K562 (cell line): ENCODE measurements at regions not wholly inside any gene's neighbourhood (a gene's known extent, or its start where the extent isn't known, plus 50 kb on each side); places are given as distances from the start of the nearest gene placed in this dataset.

ENCODE experiments used
- ATAC-seq: fragments of 200-7000 bp; cut with Tn5 transposase; 3 replicates; pipeline ENCODE4 v1.9.1; 2020; ENCODE audit warnings: moderate library complexity
- BruUV-seq: library from RNA; stranded (reverse); fragments of 400-500 nt; replicated peaks from 2 replicates; lab custom pipeline; 2021; lab: Mats Ljungman, UMichigan
- CTCF ChIA-PET: fragments of 300-600 bp; formaldehyde crosslinking; extraction: SDS; loops from one replicate; lab custom pipeline; 2021; ENCODE audit warnings: low intra/inter-chr PET ratio; lab: Yijun Ruan, JAX
- POLR2A ChIA-PET: fragments of 300-600, 350-650 bp; sonication (Branson Sonifier 250); formaldehyde crosslinking; extraction: SDS; loops from one replicate; lab custom pipeline; 2021; ENCODE audit warnings: antibody characterized with exemption, inconsistent platforms; lab: Yijun Ruan, JAX
- DNase-seq, 4 experiments: peaks; one replicate each; pipeline versions ENCODE4 v3.0.0 to v3.0.0-alpha.2; 2011 to 2018; ENCODE audit warnings: low spot score in 3 of 4, mixed read lengths in 3 of 4; ENCODE audit errors: extremely low read depth in 1 of 4
- FAIRE-seq: peaks from 2 replicates; lab custom pipeline; 2011; peaks lifted over from hg19 to GRCh38; lab: Jason Lieb, UNC
- H2AFZ ChIP-seq: 2 replicates; pipeline ENCODE4 v1.6.0; 2011; ENCODE audit warnings: low read depth, low read length, control low read depth, inconsistent platforms
- H3K27ac ChIP-seq: fragments of 200-600 bp; 3 replicates; pipeline ENCODE4 v1.8.0; 2011; ENCODE audit warnings: low read depth, mild to moderate bottlenecking, control low read depth, inconsistent platforms, low read length, moderate library complexity, mixed read lengths; ENCODE audit errors: extremely low read depth
- H3K27me3 ChIP-seq, 2 experiments: fragments of 300-600 bp in 1 of 2; 2 replicates in 1 of 2; 3 replicates in 1 of 2; pipeline versions ENCODE4 v1.6.0 to v1.8.0; 2011; ENCODE audit warnings: inconsistent platforms in 2 of 2, low read length in 2 of 2, mild to moderate bottlenecking in 1 of 2, mixed read lengths in 1 of 2, moderate library complexity in 1 of 2; ENCODE audit not compliant: control insufficient read depth in 2 of 2, insufficient read depth in 2 of 2
- H3K36me3 ChIP-seq: fragments of 300-600 bp; 3 replicates; pipeline ENCODE4 v1.8.0; 2011; ENCODE audit warnings: mild to moderate bottlenecking, low read length, inconsistent platforms; ENCODE audit not compliant: control insufficient read depth, insufficient read depth
- H3K4me1 ChIP-seq, 2 experiments: fragments of 200-600 bp in 1 of 2; replicated peaks in 1 of 2; 2 replicates in 1 of 2; 3 replicates in 1 of 2; pipeline versions ENCODE4 v1.5.1 to v1.8.0; 2011; ENCODE audit warnings: inconsistent platforms in 2 of 2, low read length in 2 of 2, mild to moderate bottlenecking in 1 of 2, mixed read lengths in 1 of 2, moderate library complexity in 1 of 2; ENCODE audit not compliant: control insufficient read depth in 2 of 2, insufficient read depth in 2 of 2
- H3K4me2 ChIP-seq: 2 replicates; pipeline ENCODE4 v1.6.1; 2011; ENCODE audit warnings: low read length, control low read depth, inconsistent platforms, mixed read lengths; ENCODE audit not compliant: insufficient read depth
- H3K4me3 ChIP-seq: fragments of 200-600 bp; sonication (generic), shearing (Covaris generic); 2 replicates; pipeline ENCODE4 v1.5.1; 2016; ENCODE audit warnings: control low read depth, inconsistent platforms
- H3K79me2 ChIP-seq: fragments of 200-600 bp; 3 replicates; pipeline ENCODE4 v1.8.0; 2011; ENCODE audit warnings: low read length, inconsistent platforms; ENCODE audit not compliant: control insufficient read depth, insufficient read depth
- H3K9ac ChIP-seq, 2 experiments: 2 replicates each; pipeline versions ENCODE4 v1.6.0 to v1.6.1; 2011; ENCODE audit warnings: low read depth in 2 of 2, low read length in 2 of 2, control low read depth in 1 of 2, inconsistent platforms in 1 of 2, mild to moderate bottlenecking in 1 of 2, mixed read lengths in 1 of 2; ENCODE audit not compliant: insufficient read depth in 1 of 2
- H3K9me1 ChIP-seq: one replicate; pipeline ENCODE4 v1.6.0; 2011; ENCODE audit warnings: inconsistent platforms, mild to moderate bottlenecking, low read length, moderate library complexity; ENCODE audit not compliant: control insufficient read depth, insufficient read depth
- H3K9me3 ChIP-seq: replicated peaks from 2 replicates; pipeline ENCODE4 v1.5.1; 2011; ENCODE audit warnings: low read depth, low read length, inconsistent platforms; ENCODE audit not compliant: control insufficient read depth, insufficient read depth
- H4K20me1 ChIP-seq: replicated peaks from 2 replicates; pipeline ENCODE4 v1.6.1; 2011; ENCODE audit warnings: low read length, inconsistent platforms, mixed read lengths; ENCODE audit not compliant: control insufficient read depth, insufficient read depth
- CXXC5 ChIP-seq: fragments of 250-450 bp; sonication (Bioruptor Pico); IDR thresholded peaks from 2 replicates; pipeline ENCODE4 v1.8.0; 2022; ENCODE audit warnings: inconsistent platforms, mild to moderate bottlenecking, moderate library complexity
- E2F5 ChIP-seq: sonication (generic); formaldehyde crosslinking; IDR thresholded peaks from 2 replicates; pipeline ENCODE4 v1.8.0; 2022; ENCODE audit warnings: mild to moderate bottlenecking, missing genetic modification reagents
- HINFP ChIP-seq: fragments of 450-650 bp; conservative IDR thresholded peaks from 2 replicates; pipeline ENCODE4 v1.6.1; 2016; ENCODE audit warnings: missing genetic modification characterization, low read depth, mild to moderate bottlenecking, control low read depth, missing compliant biosample characterization
- MAFK ChIP-seq: IDR thresholded peaks from 2 replicates; pipeline ENCODE4 v1.6.1; 2011; ENCODE audit warnings: low read length, improper control_type of control experiment
- MXD1 ChIP-seq: fragments of 250-450 bp; sonication (Bioruptor Pico); IDR thresholded peaks from 2 replicates; pipeline ENCODE4 v1.8.0; 2021; ENCODE audit warnings: borderline replicate concordance, mild to moderate bottlenecking, moderate library complexity; ENCODE audit not compliant: poor library complexity, severe bottlenecking
- SIRT6 ChIP-seq: IDR thresholded peaks from one replicate; pipeline ENCODE4 v1.6.1; 2012; ENCODE audit warnings: low read depth, mild to moderate bottlenecking, control low read depth, inconsistent platforms, low read length, moderate library complexity
- WGBS: fragments of 100-300 bp; shearing (Covaris generic); methylation state at CpG from one replicate; pipeline ENCODE4 v1.1.6; 2016; ENCODE audit warnings: low coverage, mixed read lengths; ENCODE audit not compliant: insufficient coverage; ENCODE audit errors: missing lambda C conversion rate; 5-methylcytosine and 5-hydroxymethylcytosine counted together
- in situ Hi-C: fragments of 300-500 bp; cut with MboI; formaldehyde crosslinking; loops from 4 replicates; pipeline ENCODE4 v1.15.0; 2018; ENCODE audit warnings: inconsistent platforms, mixed read lengths
- intact Hi-C: fragments of 100-400 bp; cut with micrococcal nuclease; formaldehyde crosslinking; loops from 2 replicates; pipeline ENCODE4 v1.14.2; 2022

GRCh38 chr9:8259028-8259427 is 459.4 kb upstream of the DMAC1 start:
- ChIA-PET POLR2A (no interaction called here), CTCF (no interaction called here)

GRCh38 chr9:8256880-8257279 is 457.3 kb upstream of the DMAC1 start:
- H2AFZ ChIP-seq, result no peak overlapping the region
- no peaks in the 10 kb centered on the region for H3K9me3 ChIP-seq
- no peaks in the 10 kb centered on the region for H3K36me3 ChIP-seq
- H3K79me2 ChIP-seq, result no peaks in the 10 kb centered on the region
- in situ Hi-C loops (no loop called here), intact Hi-C loops (no loop called here)
- H3K4me1 ChIP-seq, result no peaks in the 10 kb centered on the region
- no peaks in the 10 kb centered on the region for H3K9me1 ChIP-seq
- ChIA-PET CTCF (no interaction called here), POLR2A (interaction anchor here (0.7 kb wide), 1 partner anchor 1680 kb away, joined by 3 read pairs; no protein-coding TSS in a partner anchor)
- no peak for ATAC-seq
- BruUV-seq, result no TSS peak
- H3K27ac ChIP-seq, result no peak overlapping the region
- H3K4me2 ChIP-seq, result no peak overlapping the region
- H3K27me3 ChIP-seq, result no peaks in the 10 kb centered on the region
- whole genome bisulfite sequencing, result 6% methylated on average over 2 of the region's 2 CpGs
- H4K20me1 ChIP-seq, result no peaks in the 10 kb centered on the region
- FAIRE-seq, result no peak
- H3K4me3 ChIP-seq, result no peak overlapping the region
- no peak overlapping the region for H3K9ac ChIP-seq
- no peak for DNase-seq
- no peak for TF ChIP-seq MXD1 (CRISPR knock-in tag)
- TF ChIP-seq HINFP, result no peak
- no peak for TF ChIP-seq MAFK

More at GRCh38 chr9:8259028-8259427, 459.4 kb upstream of the DMAC1 start:
- BruUV-seq, result no TSS peak
- Histone ChIP-seq H3K27ac (no peak overlapping the region), H3K4me1 (no peaks in the 10 kb centered on the region), H3K36me3 (no peaks in the 10 kb centered on the region), H2AFZ (no peak overlapping the region), H3K4me2 (no peak overlapping the region), H3K9me1 (no peaks in the 10 kb centered on the region), H3K9me3 (no peaks in the 10 kb centered on the region)
- ATAC-seq, result no peak
- TF ChIP-seq SIRT6 (no peak), E2F5 (CRISPR knock-in tag) (no peak), CXXC5 (no peak)
- TF ChIP-seq, all 486 proteins: peak for 0
- intact Hi-C loops, result no loop called here
- 2% methylated on average over 4 of the region's 4 CpGs for WGBS
- H3K27me3 ChIP-seq, result no peaks in the 10 kb centered on the region
- H3K4me3 ChIP-seq, result no peak overlapping the region
- no peak for DNase-seq
- in situ Hi-C loops, result no loop called here
- H4K20me1 ChIP-seq, result no peaks in the 10 kb centered on the region
- FAIRE-seq, result no peak
- no peak overlapping the region for H3K9ac ChIP-seq
- H3K79me2 ChIP-seq, result no peaks in the 10 kb centered on the region
